ENCODE measurements at regions not wholly inside any gene's neighbourhood (a gene's known extent, or its start where the extent isn't known, plus 50 kb on each side); places are given as distances from the start of the nearest gene placed in this dataset.

GRCh38 chr3:106703524-106703923 lies 673.7 kb upstream of the CCDC54 start:
- no peaks in the 10 kb centered on the region for H3K27me3 ChIP-seq (ENCODE audit: control insufficient read depth in 2 of 2, insufficient read depth in 1 of 2, low read length in 1 of 2)
- peaks cover 0 to 1% of the 10 kb centered on the region in 2 donors for H3K9me3 ChIP-seq (ENCODE audit: control insufficient read depth in 2 of 2, insufficient read depth in 1 of 2, low read length in 1 of 2)
- 94% methylated on average over 2 of the region's 2 CpGs for WGBS
- H3K27ac ChIP-seq (ENCODE audit: low read depth in 1 of 2, low read length in 1 of 2): no peak overlapping the region
- no peaks in the 10 kb centered on the region for H3K36me3 ChIP-seq (ENCODE audit: control insufficient read depth in 2 of 2, insufficient read depth in 2 of 2, low read length in 1 of 2)
- no peak for DNase-seq (ENCODE audit: low read depth in 6 of 9, low spot score in 9 of 9)
- H3K4me3 ChIP-seq (ENCODE audit: low read length in 2 of 2): no peak overlapping the region
- H3K4me1 ChIP-seq (ENCODE audit: control insufficient read depth in 2 of 2, insufficient read depth in 2 of 2, low read length in 2 of 2): no peaks in the 10 kb centered on the region

GRCh38 chr3:106707347-106707746 lies 669.9 kb upstream of the CCDC54 start:
- H3K36me3 ChIP-seq (ENCODE audit: control insufficient read depth in 2 of 2, insufficient read depth in 2 of 2, low read length in 1 of 2): no peaks in the 10 kb centered on the region
- no peaks in the 10 kb centered on the region for H3K27me3 ChIP-seq (ENCODE audit: control insufficient read depth in 2 of 2, insufficient read depth in 1 of 2, low read length in 1 of 2)
- 51% methylated on average over 1 of the region's 1 CpG for WGBS
- H3K4me3 ChIP-seq (ENCODE audit: low read length in 2 of 2): no peak overlapping the region
- H3K9me3 ChIP-seq (ENCODE audit: control insufficient read depth in 2 of 2, insufficient read depth in 1 of 2, low read length in 1 of 2): peaks cover 0 to under 1% of the 10 kb centered on the region in 2 donors
- no peak for DNase-seq (ENCODE audit: low read depth in 6 of 9, low spot score in 9 of 9)
- H3K4me1 ChIP-seq (ENCODE audit: control insufficient read depth in 2 of 2, insufficient read depth in 2 of 2, low read length in 2 of 2): no peaks in the 10 kb centered on the region
- no peak overlapping the region for H3K27ac ChIP-seq (ENCODE audit: low read depth in 1 of 2, low read length in 1 of 2)

- H3K4me3 ChIP-seq (ENCODE audit: low read length in 2 of 2): no peak overlapping the region
- 98% methylated on average over 3 of the region's 3 CpGs for WGBS
- no peak for DNase-seq (ENCODE audit: low read depth in 6 of 9, low spot score in 9 of 9)
- H3K4me1 ChIP-seq (ENCODE audit: control insufficient read depth in 2 of 2, insufficient read depth in 2 of 2, low read length in 2 of 2): no peaks in the 10 kb centered on the region
- no peaks in the 10 kb centered on the region for H3K36me3 ChIP-seq (ENCODE audit: control insufficient read depth in 2 of 2, insufficient read depth in 2 of 2, low read length in 1 of 2)
- no peaks in the 10 kb centered on the region for H3K9me3 ChIP-seq (ENCODE audit: control insufficient read depth in 2 of 2, insufficient read depth in 1 of 2, low read length in 1 of 2)
- no peak overlapping the region for H3K27ac ChIP-seq (ENCODE audit: low read depth in 1 of 2, low read length in 1 of 2)
- no peaks in the 10 kb centered on the region for H3K27me3 ChIP-seq (ENCODE audit: control insufficient read depth in 2 of 2, insufficient read depth in 1 of 2, low read length in 1 of 2)
Measured at GRCh38 chr3:106710596-106710995, 666.6 kb upstream of the CCDC54 start.

GRCh38 chr3:106711650-106712049 lies 665.6 kb upstream of the CCDC54 start:
- Histone ChIP-seq H3K9me3 (ENCODE audit: control insufficient read depth in 2 of 2, insufficient read depth in 1 of 2, low read length in 1 of 2) (no peaks in the 10 kb centered on the region), H3K4me3 (ENCODE audit: low read length in 2 of 2) (no peak overlapping the region), H3K4me1 (ENCODE audit: control insufficient read depth in 2 of 2, insufficient read depth in 2 of 2, low read length in 2 of 2) (no peaks in the 10 kb centered on the region), H3K36me3 (ENCODE audit: control insufficient read depth in 2 of 2, insufficient read depth in 2 of 2, low read length in 1 of 2) (no peaks in the 10 kb centered on the region), H3K27ac (ENCODE audit: low read depth in 1 of 2, low read length in 1 of 2) (no peak overlapping the region), H3K27me3 (ENCODE audit: control insufficient read depth in 2 of 2, insufficient read depth in 1 of 2, low read length in 1 of 2) (no peaks in the 10 kb centered on the region)
- WGBS: 13% methylated on average over 1 of the region's 1 CpG
- no peak for DNase-seq (ENCODE audit: low read depth in 6 of 9, low spot score in 9 of 9)

GRCh38 chr3:106714400-106714799 lies 662.8 kb upstream of the CCDC54 start:
- Histone ChIP-seq H3K27ac (ENCODE audit: low read depth in 1 of 2, low read length in 1 of 2) (no peak overlapping the region), H3K4me3 (ENCODE audit: low read length in 2 of 2) (no peak overlapping the region), H3K36me3 (ENCODE audit: control insufficient read depth in 2 of 2, insufficient read depth in 2 of 2, low read length in 1 of 2) (no peaks in the 10 kb centered on the region), H3K27me3 (ENCODE audit: control insufficient read depth in 2 of 2, insufficient read depth in 1 of 2, low read length in 1 of 2) (no peaks in the 10 kb centered on the region), H3K9me3 (ENCODE audit: control insufficient read depth in 2 of 2, insufficient read depth in 1 of 2, low read length in 1 of 2) (no peaks in the 10 kb centered on the region), H3K4me1 (ENCODE audit: control insufficient read depth in 2 of 2, insufficient read depth in 2 of 2, low read length in 2 of 2) (no peaks in the 10 kb centered on the region)
- no peak for DNase-seq (ENCODE audit: low read depth in 6 of 9, low spot score in 9 of 9)

- no peaks in the 10 kb centered on the region for H3K27me3 ChIP-seq (ENCODE audit: control insufficient read depth in 2 of 2, insufficient read depth in 1 of 2, low read length in 1 of 2)
- no peaks in the 10 kb centered on the region for H3K4me1 ChIP-seq (ENCODE audit: control insufficient read depth in 2 of 2, insufficient read depth in 2 of 2, low read length in 2 of 2)
- H3K27ac ChIP-seq (ENCODE audit: low read depth in 1 of 2, low read length in 1 of 2): no peak overlapping the region
- no peak for DNase-seq (ENCODE audit: low read depth in 6 of 9, low spot score in 9 of 9)
- 99% methylated on average over 3 of the region's 3 CpGs for WGBS
- H3K9me3 ChIP-seq (ENCODE audit: control insufficient read depth in 2 of 2, insufficient read depth in 1 of 2, low read length in 1 of 2): no peaks in the 10 kb centered on the region
- no peaks in the 10 kb centered on the region for H3K36me3 ChIP-seq (ENCODE audit: control insufficient read depth in 2 of 2, insufficient read depth in 2 of 2, low read length in 1 of 2)
- H3K4me3 ChIP-seq (ENCODE audit: low read length in 2 of 2): no peak overlapping the region
Measured at GRCh38 chr3:106715286-106715685, 662.0 kb upstream of the CCDC54 start.

GRCh38 chr3:106717178-106717780 lies 660.0 kb upstream of the CCDC54 start:
- Histone ChIP-seq H3K27me3 (ENCODE audit: control insufficient read depth in 2 of 2, insufficient read depth in 1 of 2, low read length in 1 of 2) (no peaks in the 10 kb centered on the region), H3K4me1 (ENCODE audit: control insufficient read depth in 2 of 2, insufficient read depth in 2 of 2, low read length in 2 of 2) (no peaks in the 10 kb centered on the region), H3K9me3 (ENCODE audit: control insufficient read depth in 2 of 2, insufficient read depth in 1 of 2, low read length in 1 of 2) (peaks cover 0 to 9% of the 10 kb centered on the region in 2 donors), H3K4me3 (ENCODE audit: low read length in 2 of 2) (no peak overlapping the region), H3K27ac (ENCODE audit: low read depth in 1 of 2, low read length in 1 of 2) (no peak overlapping the region), H3K36me3 (ENCODE audit: control insufficient read depth in 2 of 2, insufficient read depth in 2 of 2, low read length in 1 of 2) (no peaks in the 10 kb centered on the region)
- 18% methylated on average over 1 of the region's 1 CpG for WGBS
- no peak for DNase-seq (ENCODE audit: low read depth in 6 of 9, low spot score in 9 of 9)

GRCh38 chr3:106719077-106719476 lies 658.2 kb upstream of the CCDC54 start:
- Histone ChIP-seq H3K4me3 (ENCODE audit: low read length in 2 of 2) (no peak overlapping the region), H3K36me3 (ENCODE audit: control insufficient read depth in 2 of 2, insufficient read depth in 2 of 2, low read length in 1 of 2) (no peaks in the 10 kb centered on the region), H3K4me1 (ENCODE audit: control insufficient read depth in 2 of 2, insufficient read depth in 2 of 2, low read length in 2 of 2) (no peaks in the 10 kb centered on the region), H3K9me3 (ENCODE audit: control insufficient read depth in 2 of 2, insufficient read depth in 1 of 2, low read length in 1 of 2) (peaks cover 0 to 9% of the 10 kb centered on the region in 2 donors), H3K27ac (ENCODE audit: low read depth in 1 of 2, low read length in 1 of 2) (no peak overlapping the region), H3K27me3 (ENCODE audit: control insufficient read depth in 2 of 2, insufficient read depth in 1 of 2, low read length in 1 of 2) (no peaks in the 10 kb centered on the region)
- DNase-seq (ENCODE audit: low read depth in 6 of 9, low spot score in 9 of 9): no peak

GRCh38 chr3:106719583-106719982 lies 657.7 kb upstream of the CCDC54 start:
- H3K4me1 ChIP-seq (ENCODE audit: control insufficient read depth in 2 of 2, insufficient read depth in 2 of 2, low read length in 2 of 2): no peaks in the 10 kb centered on the region
- peaks cover 0 to 9% of the 10 kb centered on the region in 2 donors for H3K9me3 ChIP-seq (ENCODE audit: control insufficient read depth in 2 of 2, insufficient read depth in 1 of 2, low read length in 1 of 2)
- WGBS: 94% methylated on average over 2 of the region's 2 CpGs
- H3K4me3 ChIP-seq (ENCODE audit: low read length in 2 of 2): no peak overlapping the region
- H3K36me3 ChIP-seq (ENCODE audit: control insufficient read depth in 2 of 2, insufficient read depth in 2 of 2, low read length in 1 of 2): no peaks in the 10 kb centered on the region
- no peak for DNase-seq (ENCODE audit: low read depth in 6 of 9, low spot score in 9 of 9)
- H3K27me3 ChIP-seq (ENCODE audit: control insufficient read depth in 2 of 2, insufficient read depth in 1 of 2, low read length in 1 of 2): no peaks in the 10 kb centered on the region
- no peak overlapping the region for H3K27ac ChIP-seq (ENCODE audit: low read depth in 1 of 2, low read length in 1 of 2)

- no peaks in the 10 kb centered on the region for H3K27me3 ChIP-seq (ENCODE audit: control insufficient read depth in 2 of 2, insufficient read depth in 1 of 2, low read length in 1 of 2)
- H3K36me3 ChIP-seq (ENCODE audit: control insufficient read depth in 2 of 2, insufficient read depth in 2 of 2, low read length in 1 of 2): no peaks in the 10 kb centered on the region
- peaks cover 0 to 9% of the 10 kb centered on the region in 2 donors for H3K9me3 ChIP-seq (ENCODE audit: control insufficient read depth in 2 of 2, insufficient read depth in 1 of 2, low read length in 1 of 2)
- DNase-seq (ENCODE audit: low read depth in 6 of 9, low spot score in 9 of 9): no peak
- no peaks in the 10 kb centered on the region for H3K4me1 ChIP-seq (ENCODE audit: control insufficient read depth in 2 of 2, insufficient read depth in 2 of 2, low read length in 2 of 2)
- H3K27ac ChIP-seq (ENCODE audit: low read depth in 1 of 2, low read length in 1 of 2): no peak overlapping the region
- H3K4me3 ChIP-seq (ENCODE audit: low read length in 2 of 2): no peak overlapping the region
- WGBS: 98% methylated on average over 9 of the region's 9 CpGs
Measured at GRCh38 chr3:106720510-106720909, 656.7 kb upstream of the CCDC54 start.
